H1 (cell line): ENCODE measurements at regions not wholly inside any gene's neighbourhood (a gene's known extent, or its start where the extent isn't known, plus 50 kb on each side); places are given as distances from the start of the nearest gene placed in this dataset.

Experiments
- ATF3 ChIP-seq: IDR thresholded peaks from 2 replicates; pipeline ENCODE4 v1.6.1; 2011; ENCODE audit warnings: low read depth, mild to moderate bottlenecking, low read length; ENCODE audit not compliant: insufficient read depth
- CTCF ChIP-seq, 3 experiments: IDR thresholded peaks; 1 replicate in 2 of 3; 2 replicates in 1 of 3; pipeline versions ENCODE4 v1.5.1 to v1.6.1; 2011; ENCODE audit warnings: low read length in 3 of 3, mild to moderate bottlenecking in 3 of 3, inconsistent platforms in 2 of 3, low read depth in 1 of 3, moderate library complexity in 1 of 3; ENCODE audit not compliant: insufficient read depth in 1 of 3; ENCODE audit errors: control extremely low read depth in 1 of 3
- FOSL1 ChIP-seq: IDR thresholded peaks from 2 replicates; pipeline ENCODE4 v1.6.1; 2011; ENCODE audit warnings: mild to moderate bottlenecking, low read depth, low read length, moderate library complexity; ENCODE audit not compliant: insufficient read depth
- JUN ChIP-seq: IDR thresholded peaks from 2 replicates; pipeline ENCODE4 v1.6.1; 2011; ENCODE audit warnings: low read depth, mild to moderate bottlenecking, improper control_type of control experiment, low read length
- MAX ChIP-seq: IDR thresholded peaks from 2 replicates; pipeline ENCODE4 v1.6.1; 2012; ENCODE audit warnings: inconsistent platforms
- POLR2A ChIP-seq, 2 experiments: IDR thresholded peaks; 1 replicate in 1 of 2; 2 replicates in 1 of 2; pipeline ENCODE4 v1.6.1; 2011; ENCODE audit warnings: low read depth in 2 of 2, low read length in 2 of 2, mild to moderate bottlenecking in 2 of 2; ENCODE audit errors: control extremely low read depth in 1 of 2
- POU5F1 ChIP-seq: IDR thresholded peaks from 2 replicates; pipeline ENCODE4 v1.6.1; 2011; ENCODE audit warnings: low read depth, mild to moderate bottlenecking, low read length, moderate library complexity

GRCh38 chr7:84624927-84625326 is 430.3 kb upstream of the SEMA3A start:
- TF ChIP-seq FOSL1 (no peak), CTCF (IDR thresholded peaks at IDR 0.05; ENCODE audit: control extremely low read depth in 1 of 3, insufficient read depth in 1 of 3, low read depth in 1 of 3, low read length in 3 of 3) (no peak), ATF3 (no peak), POU5F1 (no peak), MAX (no peak), JUN (no peak), POLR2A (IDR thresholded peaks at IDR 0.05; ENCODE audit: control extremely low read depth in 1 of 2, low read depth in 2 of 2, low read length in 2 of 2) (no peak)
